SU-DHL-6 (cell line): ENCODE measurements at regions not wholly inside any gene's neighbourhood (a gene's known extent, or its start where the extent isn't known, plus 50 kb on each side); places are given as distances from the start of the nearest gene placed in this dataset.

Experiments
- CTCF ChIP-seq: fragments of 200-600 bp; sonication (generic); IDR thresholded peaks from one replicate; pipeline ENCODE4 v1.5.1; 2017; ENCODE audit warnings: antibody characterized with exemption, mild to moderate bottlenecking, low read length, moderate library complexity; ENCODE audit not compliant: insufficient read depth, poor library complexity, severe bottlenecking
- EZH2phosphoT487 ChIP-seq: fragments of 200-600 bp; sonication (generic), shearing (Covaris generic); conservative IDR thresholded peaks from 2 replicates; pipeline ENCODE4 v1.6.1; 2018; ENCODE audit warnings: mild to moderate bottlenecking, antibody characterized with exemption, low read length, moderate library complexity, mixed read lengths

GRCh38 chr18:46332286-46332801, 228.2 kb downstream of the HAUS1 start:
- no peak for TF ChIP-seq CTCF
- no peak for TF ChIP-seq EZH2phosphoT487
